ENCODE measurements at regions not wholly inside any gene's neighbourhood (a gene's known extent, or its start where the extent isn't known, plus 50 kb on each side); places are given as distances from the start of the nearest gene placed in this dataset.

- Mint-ChIP-seq H3K36me3 (ENCODE audit: low read depth) (no peaks in the 10 kb centered on the region), H3K4me3 (no peak overlapping the region), H3K27ac (no peak overlapping the region), H3K9me3 (no peaks in the 10 kb centered on the region), H3K4me1 (ENCODE audit: low read depth) (no peaks in the 10 kb centered on the region), H3K27me3 (no peaks in the 10 kb centered on the region)
- CTCF ChIA-PET, result no interaction called here
- intact Hi-C loops (cut with DNase I, micrococcal nuclease), result no loop called here
- Histone ChIP-seq H3K9me3 (ENCODE audit: control insufficient read depth in 1 of 2, insufficient read depth in 1 of 2, low read length in 2 of 2) (no peaks in the 10 kb centered on the region), H3K27ac (ENCODE audit: low read depth in 1 of 2, low read length in 2 of 2) (no peak overlapping the region), H3K36me3 (ENCODE audit: insufficient read depth, low read length) (no peaks in the 10 kb centered on the region), H3K27me3 (ENCODE audit: control insufficient read depth in 1 of 2, insufficient read depth in 2 of 2, low read length in 2 of 2) (no peaks in the 10 kb centered on the region), H3K4me3 (ENCODE audit: low read length) (no peak overlapping the region), H3K4me1 (ENCODE audit: insufficient read depth, low read length) (no peaks in the 10 kb centered on the region)
- no peak for DNase-seq
- no peak for ATAC-seq (ENCODE audit: poor library complexity)
- POLR2A ChIA-PET, result no interaction called here
- TF ChIP-seq CTCF (IDR thresholded peaks at IDR 0.05), result no peak
These were observed 206.0 kb downstream of the LYPLAL1 start for GRCh38 chr1:219379691-219380090.

GRCh38 chr1:219374636-219375035, 201.0 kb downstream of the LYPLAL1 start:
- intact Hi-C loops (cut with DNase I, micrococcal nuclease), result no loop called here
- CTCF ChIA-PET, result interaction anchor here (0.7 kb wide), 1 partner anchor 11 kb away, joined by 4 read pairs; no protein-coding TSS in a partner anchor
- H3K9me3 ChIP-seq (ENCODE audit: control insufficient read depth in 1 of 2, insufficient read depth in 1 of 2, low read length in 2 of 2), result peaks cover 0 to 4% of the 10 kb centered on the region in 2 experiments

GRCh38 chr1:219374046-219374566, 200.4 kb downstream of the LYPLAL1 start:
- intact Hi-C loops (cut with DNase I, micrococcal nuclease), result no loop called here
- Histone ChIP-seq H3K4me3 (ENCODE audit: low read length) (no peak overlapping the region), H3K9me3 (ENCODE audit: control insufficient read depth in 1 of 2, insufficient read depth in 1 of 2, low read length in 2 of 2) (peaks cover 0 to 4% of the 10 kb centered on the region in 2 experiments), H3K27ac (ENCODE audit: low read depth in 1 of 2, low read length in 2 of 2) (no peak overlapping the region), H3K27me3 (ENCODE audit: control insufficient read depth in 1 of 2, insufficient read depth in 2 of 2, low read length in 2 of 2) (no peaks in the 10 kb centered on the region), H3K36me3 (ENCODE audit: insufficient read depth, low read length) (no peaks in the 10 kb centered on the region), H3K4me1 (ENCODE audit: insufficient read depth, low read length) (no peaks in the 10 kb centered on the region)
- H3K9me3 Mint-ChIP-seq, result no peaks in the 10 kb centered on the region
- ChIA-PET CTCF (no interaction called here), POLR2A (no interaction called here)
- TF ChIP-seq CTCF (IDR thresholded peaks at IDR 0.05), result no peak
- ATAC-seq (ENCODE audit: poor library complexity) (no peak), DNase-seq (no peak)
- H3K4me1 Mint-ChIP-seq (ENCODE audit: low read depth), result no peaks in the 10 kb centered on the region
- H3K27me3 Mint-ChIP-seq, result no peaks in the 10 kb centered on the region
- no peak overlapping the region for H3K27ac Mint-ChIP-seq
- H3K4me3 Mint-ChIP-seq, result no peak overlapping the region
- no peaks in the 10 kb centered on the region for H3K36me3 Mint-ChIP-seq (ENCODE audit: low read depth)

More at GRCh38 chr1:219374636-219375035, 201.0 kb downstream of the LYPLAL1 start:
- H3K9me3 Mint-ChIP-seq, result no peaks in the 10 kb centered on the region
- H3K4me3 Mint-ChIP-seq, result no peak overlapping the region
- TF ChIP-seq CTCF (IDR thresholded peaks at IDR 0.05), result no peak
- H3K27ac ChIP-seq (ENCODE audit: low read depth in 1 of 2, low read length in 2 of 2), result no peak overlapping the region
- H3K36me3 Mint-ChIP-seq (ENCODE audit: low read depth), result no peaks in the 10 kb centered on the region
- ATAC-seq (ENCODE audit: poor library complexity), result no peak
- H3K27me3 ChIP-seq (ENCODE audit: control insufficient read depth in 1 of 2, insufficient read depth in 2 of 2, low read length in 2 of 2), result no peaks in the 10 kb centered on the region
- H3K27me3 Mint-ChIP-seq, result no peaks in the 10 kb centered on the region
- no peaks in the 10 kb centered on the region for H3K4me1 Mint-ChIP-seq (ENCODE audit: low read depth)
- no peak for DNase-seq
- no peak overlapping the region for H3K27ac Mint-ChIP-seq
- no peak overlapping the region for H3K4me3 ChIP-seq (ENCODE audit: low read length)
- POLR2A ChIA-PET, result no interaction called here
- H3K36me3 ChIP-seq (ENCODE audit: insufficient read depth, low read length), result no peaks in the 10 kb centered on the region
- H3K4me1 ChIP-seq (ENCODE audit: insufficient read depth, low read length), result no peaks in the 10 kb centered on the region
